ENCODE measurements at regions not wholly inside any gene's neighbourhood (a gene's known extent, or its start where the extent isn't known, plus 50 kb on each side); places are given as distances from the start of the nearest gene placed in this dataset.
"Not testable (repeated sequence)": the region's sequence is repeated elsewhere in the genome, so short reads cannot be mapped to it uniquely, and the experiment has no call there.

GRCh38 chr17:71639865-71640264 lies 481.0 kb upstream of the SOX9 start:
- Histone ChIP-seq H3K4me3 (ENCODE audit: low read depth, low read length) (no peak overlapping the region), H3K9me3 (ENCODE audit: control insufficient read depth, insufficient read depth, low read length) (no peaks in the 10 kb centered on the region), H3K4me1 (ENCODE audit: control insufficient read depth, insufficient read depth, low read length) (no peaks in the 10 kb centered on the region), H3K27ac (ENCODE audit: low read depth, low read length) (no peak overlapping the region), H3K9ac (ENCODE audit: low read depth, low read length) (no peak overlapping the region), H3K27me3 (ENCODE audit: control insufficient read depth, insufficient read depth, low read length) (no peaks in the 10 kb centered on the region), H3K36me3 (ENCODE audit: control insufficient read depth, insufficient read depth, low read length) (no peaks in the 10 kb centered on the region)

GRCh38 chr17:71646890-71647289 lies 473.9 kb upstream of the SOX9 start:
- H3K9ac ChIP-seq (ENCODE audit: low read depth, low read length); H3K9me3 ChIP-seq (ENCODE audit: control insufficient read depth, insufficient read depth, low read length); H3K4me3 ChIP-seq (ENCODE audit: low read depth, low read length); H3K27me3 ChIP-seq (ENCODE audit: control insufficient read depth, insufficient read depth, low read length); H3K27ac ChIP-seq (ENCODE audit: low read depth, low read length); H3K36me3 ChIP-seq (ENCODE audit: control insufficient read depth, insufficient read depth, low read length); H3K4me1 ChIP-seq (ENCODE audit: control insufficient read depth, insufficient read depth, low read length): not testable (repeated sequence)

GRCh38 chr17:71648342-71648741 lies 472.5 kb upstream of the SOX9 start:
- not testable (repeated sequence) for H3K9me3 ChIP-seq (ENCODE audit: control insufficient read depth, insufficient read depth, low read length); H3K27me3 ChIP-seq (ENCODE audit: control insufficient read depth, insufficient read depth, low read length); H3K9ac ChIP-seq (ENCODE audit: low read depth, low read length); H3K4me1 ChIP-seq (ENCODE audit: control insufficient read depth, insufficient read depth, low read length); H3K36me3 ChIP-seq (ENCODE audit: control insufficient read depth, insufficient read depth, low read length); H3K4me3 ChIP-seq (ENCODE audit: low read depth, low read length); H3K27ac ChIP-seq (ENCODE audit: low read depth, low read length)

DNA sequence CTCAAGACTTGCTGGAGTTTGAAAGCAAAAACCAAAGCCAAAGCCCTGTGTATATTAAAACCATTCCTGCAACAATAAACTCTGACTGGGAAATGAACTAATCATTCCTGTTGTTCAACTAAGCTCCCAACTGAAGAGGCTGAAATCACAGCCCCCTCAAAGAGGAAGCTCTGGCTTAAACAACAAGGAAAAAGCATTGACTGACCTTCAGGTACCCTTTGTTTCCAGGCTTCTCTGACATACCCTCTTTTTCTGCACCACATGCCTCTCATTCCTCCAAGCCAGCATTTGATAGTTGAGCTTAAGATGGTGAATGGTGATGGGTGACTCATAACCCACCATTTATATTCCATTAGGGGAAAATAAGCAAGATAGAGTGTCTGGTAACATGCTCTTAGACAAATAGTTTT lies 470.9 kb upstream of the SOX9 start:
- Histone ChIP-seq H3K36me3 (ENCODE audit: control insufficient read depth, insufficient read depth, low read length) (no peaks in the 10 kb centered on the region), H3K27ac (ENCODE audit: low read depth, low read length) (no peak overlapping the region), H3K9me3 (ENCODE audit: control insufficient read depth, insufficient read depth, low read length) (peaks cover 6% of the 10 kb centered on the region; the same call in 1 of the 2 replicates), H3K9ac (ENCODE audit: low read depth, low read length) (no peak overlapping the region), H3K4me3 (ENCODE audit: low read depth, low read length) (no peak overlapping the region), H3K27me3 (ENCODE audit: control insufficient read depth, insufficient read depth, low read length) (no peaks in the 10 kb centered on the region), H3K4me1 (ENCODE audit: control insufficient read depth, insufficient read depth, low read length) (no peaks in the 10 kb centered on the region)

DNA sequence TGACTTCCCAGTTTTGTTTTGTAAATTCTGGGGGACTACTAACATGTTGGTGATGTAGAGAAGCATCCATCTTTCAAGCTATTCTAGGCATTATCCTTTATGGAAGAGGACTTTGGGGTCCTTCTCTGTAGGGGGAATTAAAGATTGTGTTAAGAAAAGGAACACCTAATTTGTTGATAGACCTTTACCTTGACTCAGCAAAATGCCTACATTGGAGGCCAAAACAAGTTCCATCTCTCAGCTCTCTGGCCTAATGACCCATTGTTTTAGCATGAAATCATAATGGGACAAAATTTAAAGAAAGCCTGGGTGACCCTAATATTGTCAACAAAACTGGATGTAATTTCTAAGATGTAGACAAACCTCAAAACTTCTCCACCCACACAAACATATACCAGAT lies 465.3 kb upstream of the SOX9 start:
- H3K9ac ChIP-seq (ENCODE audit: low read depth, low read length): no peak overlapping the region
- H3K27ac ChIP-seq (ENCODE audit: low read depth, low read length): no peak overlapping the region
- H3K4me1 ChIP-seq (ENCODE audit: control insufficient read depth, insufficient read depth, low read length): no peaks in the 10 kb centered on the region

DNA sequence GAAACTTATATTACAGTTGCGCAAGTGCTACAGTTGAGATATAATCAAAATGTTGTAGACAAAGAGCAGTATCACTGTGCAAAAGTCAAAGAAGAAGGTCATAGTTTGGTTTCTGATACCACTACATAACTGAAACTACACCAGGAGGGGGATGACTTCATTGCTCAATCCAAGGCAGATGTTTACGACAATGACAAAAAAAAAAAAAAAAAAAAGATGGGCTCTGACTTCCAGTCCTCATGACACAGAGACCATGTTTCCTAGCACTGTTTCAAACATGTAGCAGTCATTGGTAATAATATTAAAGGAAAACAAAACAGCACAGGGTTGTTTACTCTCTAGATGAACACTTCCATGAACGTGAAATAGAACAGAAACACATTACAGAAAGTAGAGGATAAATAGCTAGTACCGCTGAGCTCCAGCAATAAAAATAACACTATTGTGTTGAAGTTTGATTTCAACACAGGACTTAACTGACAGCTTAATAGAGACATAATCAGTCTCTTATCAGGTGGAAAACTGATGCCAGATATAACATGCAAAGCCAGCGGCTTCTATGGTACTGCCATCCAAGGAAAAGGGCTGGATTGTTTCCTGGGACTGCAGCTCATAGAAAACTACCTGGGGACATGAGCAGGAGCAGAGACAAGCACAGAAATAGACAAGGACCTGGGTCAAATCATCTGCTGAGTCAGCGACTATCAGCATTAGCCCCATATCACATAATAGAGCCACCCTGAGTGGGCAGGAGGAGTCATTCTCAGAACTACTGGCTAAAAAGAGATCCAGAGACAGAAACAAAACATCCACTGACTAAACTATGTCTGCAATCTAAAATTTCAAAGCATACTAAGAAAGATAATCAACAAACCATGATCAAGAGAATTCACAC lies 463.6 kb upstream of the SOX9 start:
- H3K9ac ChIP-seq (ENCODE audit: low read depth, low read length): no peak overlapping the region
- H3K4me3 ChIP-seq (ENCODE audit: low read depth, low read length): no peak overlapping the region
- H3K27ac ChIP-seq (ENCODE audit: low read depth, low read length): no peak overlapping the region
- no peaks in the 10 kb centered on the region for H3K9me3 ChIP-seq (ENCODE audit: control insufficient read depth, insufficient read depth, low read length)
- no peaks in the 10 kb centered on the region for H3K36me3 ChIP-seq (ENCODE audit: control insufficient read depth, insufficient read depth, low read length)
- H3K4me1 ChIP-seq (ENCODE audit: control insufficient read depth, insufficient read depth, low read length): no peaks in the 10 kb centered on the region
- no peaks in the 10 kb centered on the region for H3K27me3 ChIP-seq (ENCODE audit: control insufficient read depth, insufficient read depth, low read length)

More for the DNA sequence above, 465.3 kb upstream of the SOX9 start:
- H3K4me3 ChIP-seq (ENCODE audit: low read depth, low read length): no peak overlapping the region
- no peaks in the 10 kb centered on the region for H3K36me3 ChIP-seq (ENCODE audit: control insufficient read depth, insufficient read depth, low read length)
- no peaks in the 10 kb centered on the region for H3K9me3 ChIP-seq (ENCODE audit: control insufficient read depth, insufficient read depth, low read length)
- H3K27me3 ChIP-seq (ENCODE audit: control insufficient read depth, insufficient read depth, low read length): no peaks in the 10 kb centered on the region

- no peak overlapping the region for H3K4me3 ChIP-seq (ENCODE audit: low read depth, low read length)
- no peaks in the 10 kb centered on the region for H3K27me3 ChIP-seq (ENCODE audit: control insufficient read depth, insufficient read depth, low read length)
- no peak overlapping the region for H3K27ac ChIP-seq (ENCODE audit: low read depth, low read length)
- H3K9ac ChIP-seq (ENCODE audit: low read depth, low read length): no peak overlapping the region
- no peaks in the 10 kb centered on the region for H3K36me3 ChIP-seq (ENCODE audit: control insufficient read depth, insufficient read depth, low read length)
- H3K4me1 ChIP-seq (ENCODE audit: control insufficient read depth, insufficient read depth, low read length): no peaks in the 10 kb centered on the region
- H3K9me3 ChIP-seq (ENCODE audit: control insufficient read depth, insufficient read depth, low read length): no peaks in the 10 kb centered on the region
These were observed 461.8 kb upstream of the SOX9 start for GRCh38 chr17:71658996-71659395.

- Histone ChIP-seq H3K36me3 (ENCODE audit: control insufficient read depth, insufficient read depth, low read length) (no peaks in the 10 kb centered on the region), H3K9me3 (ENCODE audit: control insufficient read depth, insufficient read depth, low read length) (no peaks in the 10 kb centered on the region), H3K9ac (ENCODE audit: low read depth, low read length) (no peak overlapping the region), H3K27ac (ENCODE audit: low read depth, low read length) (no peak overlapping the region), H3K4me3 (ENCODE audit: low read depth, low read length) (no peak overlapping the region), H3K27me3 (ENCODE audit: control insufficient read depth, insufficient read depth, low read length) (no peaks in the 10 kb centered on the region), H3K4me1 (ENCODE audit: control insufficient read depth, insufficient read depth, low read length) (no peaks in the 10 kb centered on the region)
These were observed 456.0 kb upstream of the SOX9 start for GRCh38 chr17:71664861-71665260.

GRCh38 chr17:71666047-71666446 lies 454.8 kb upstream of the SOX9 start:
- Histone ChIP-seq H3K9ac (ENCODE audit: low read depth, low read length) (no peak overlapping the region), H3K9me3 (ENCODE audit: control insufficient read depth, insufficient read depth, low read length) (no peaks in the 10 kb centered on the region), H3K27me3 (ENCODE audit: control insufficient read depth, insufficient read depth, low read length) (no peaks in the 10 kb centered on the region), H3K4me3 (ENCODE audit: low read depth, low read length) (no peak overlapping the region), H3K36me3 (ENCODE audit: control insufficient read depth, insufficient read depth, low read length) (no peaks in the 10 kb centered on the region), H3K27ac (ENCODE audit: low read depth, low read length) (no peak overlapping the region), H3K4me1 (ENCODE audit: control insufficient read depth, insufficient read depth, low read length) (no peaks in the 10 kb centered on the region)

- Histone ChIP-seq H3K4me1 (ENCODE audit: control insufficient read depth, insufficient read depth, low read length) (no peaks in the 10 kb centered on the region), H3K27ac (ENCODE audit: low read depth, low read length) (no peak overlapping the region), H3K4me3 (ENCODE audit: low read depth, low read length) (no peak overlapping the region), H3K27me3 (ENCODE audit: control insufficient read depth, insufficient read depth, low read length) (no peaks in the 10 kb centered on the region), H3K9me3 (ENCODE audit: control insufficient read depth, insufficient read depth, low read length) (no peaks in the 10 kb centered on the region), H3K36me3 (ENCODE audit: control insufficient read depth, insufficient read depth, low read length) (no peaks in the 10 kb centered on the region), H3K9ac (ENCODE audit: low read depth, low read length) (no peak overlapping the region)
These were observed 453.2 kb upstream of the SOX9 start for GRCh38 chr17:71667661-71668060.

- no peaks in the 10 kb centered on the region for H3K4me1 ChIP-seq (ENCODE audit: control insufficient read depth, insufficient read depth, low read length)
- H3K9me3 ChIP-seq (ENCODE audit: control insufficient read depth, insufficient read depth, low read length): no peaks in the 10 kb centered on the region
- H3K9ac ChIP-seq (ENCODE audit: low read depth, low read length): no peak overlapping the region
- no peaks in the 10 kb centered on the region for H3K27me3 ChIP-seq (ENCODE audit: control insufficient read depth, insufficient read depth, low read length)
- no peaks in the 10 kb centered on the region for H3K36me3 ChIP-seq (ENCODE audit: control insufficient read depth, insufficient read depth, low read length)
- H3K27ac ChIP-seq (ENCODE audit: low read depth, low read length): no peak overlapping the region
- no peak overlapping the region for H3K4me3 ChIP-seq (ENCODE audit: low read depth, low read length)
These were observed 452.0 kb upstream of the SOX9 start for GRCh38 chr17:71668807-71669206.

Data from HUES48 (cell line).